LNCAP (cell line): ENCODE measurements at regions not wholly inside any gene's neighbourhood (a gene's known extent, or its start where the extent isn't known, plus 50 kb on each side); places are given as distances from the start of the nearest gene placed in this dataset.

Experiments
- TF ChIP-seq, protein P1 (sequence below): fragments of 450-650 bp; IDR thresholded peaks from 2 replicates; pipeline ENCODE4 v1.5.1; 2017; ENCODE audit warnings: mild to moderate bottlenecking

DNA sequence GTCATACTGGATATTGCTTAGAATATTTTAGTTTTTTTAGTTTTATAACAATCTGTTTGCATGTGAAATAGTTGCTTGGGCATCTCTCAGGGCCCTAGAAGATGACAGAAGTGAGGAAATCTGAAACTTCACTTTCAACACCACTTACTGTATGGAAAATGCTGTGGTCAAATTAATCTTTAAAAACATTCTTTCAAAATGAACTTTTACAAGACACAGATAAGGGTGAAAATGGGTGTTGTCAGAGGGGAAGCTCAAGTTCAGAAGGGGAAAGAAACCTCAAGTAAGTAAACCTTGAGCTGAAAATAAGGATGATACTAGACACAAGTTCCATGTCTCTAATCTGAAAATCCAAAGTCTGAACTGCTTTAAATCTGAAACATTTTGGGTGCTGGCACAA lies 1840.1 kb upstream of the RAG2 start:
- TF ChIP-seq, protein P1, sequence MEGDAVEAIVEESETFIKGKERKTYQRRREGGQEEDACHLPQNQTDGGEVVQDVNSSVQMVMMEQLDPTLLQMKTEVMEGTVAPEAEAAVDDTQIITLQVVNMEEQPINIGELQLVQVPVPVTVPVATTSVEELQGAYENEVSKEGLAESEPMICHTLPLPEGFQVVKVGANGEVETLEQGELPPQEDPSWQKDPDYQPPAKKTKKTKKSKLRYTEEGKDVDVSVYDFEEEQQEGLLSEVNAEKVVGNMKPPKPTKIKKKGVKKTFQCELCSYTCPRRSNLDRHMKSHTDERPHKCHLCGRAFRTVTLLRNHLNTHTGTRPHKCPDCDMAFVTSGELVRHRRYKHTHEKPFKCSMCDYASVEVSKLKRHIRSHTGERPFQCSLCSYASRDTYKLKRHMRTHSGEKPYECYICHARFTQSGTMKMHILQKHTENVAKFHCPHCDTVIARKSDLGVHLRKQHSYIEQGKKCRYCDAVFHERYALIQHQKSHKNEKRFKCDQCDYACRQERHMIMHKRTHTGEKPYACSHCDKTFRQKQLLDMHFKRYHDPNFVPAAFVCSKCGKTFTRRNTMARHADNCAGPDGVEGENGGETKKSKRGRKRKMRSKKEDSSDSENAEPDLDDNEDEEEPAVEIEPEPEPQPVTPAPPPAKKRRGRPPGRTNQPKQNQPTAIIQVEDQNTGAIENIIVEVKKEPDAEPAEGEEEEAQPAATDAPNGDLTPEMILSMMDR, result no peak

DNA sequence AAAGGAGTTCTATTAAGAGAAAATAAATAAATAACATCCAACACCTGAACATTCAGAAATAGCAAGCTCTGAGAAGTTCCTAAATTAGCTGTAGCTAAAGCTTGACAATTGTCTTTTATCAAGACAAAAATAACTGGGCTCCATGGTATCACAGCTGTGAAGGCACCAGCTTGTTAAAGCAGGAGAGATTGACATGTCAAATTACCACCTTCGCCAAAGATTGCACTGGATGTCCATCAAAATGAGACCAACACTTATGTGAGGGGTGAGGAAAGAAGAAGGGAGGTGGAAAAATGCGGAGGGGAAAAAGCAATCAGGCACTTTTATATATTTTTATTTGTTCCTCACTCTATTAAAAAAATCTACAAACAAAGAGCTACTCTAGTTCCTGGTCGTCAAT lies 1827.5 kb upstream of the RAG2 start:
- TF ChIP-seq, protein P1, result no peak

DNA sequence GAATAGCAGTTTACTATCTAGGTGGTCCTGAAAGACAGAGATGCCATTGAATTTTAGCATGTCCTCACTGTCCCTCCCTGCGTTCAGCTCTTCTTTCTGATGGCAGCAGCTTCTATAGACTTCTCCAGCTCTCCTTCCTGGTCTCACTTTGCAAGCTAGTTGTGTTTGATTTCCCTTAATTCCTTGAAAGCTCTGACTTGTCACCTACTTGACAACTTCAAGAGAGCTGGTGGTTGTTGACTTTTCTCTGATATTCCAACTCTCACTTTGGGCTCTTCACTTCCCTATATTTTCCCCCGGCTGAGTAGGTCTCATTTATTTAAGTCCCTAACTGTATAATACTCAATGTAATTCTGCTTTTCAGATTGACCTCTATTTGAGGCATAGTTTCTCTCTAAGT lies 1825.0 kb upstream of the RAG2 start:
- TF ChIP-seq, protein P1, result no peak

DNA sequence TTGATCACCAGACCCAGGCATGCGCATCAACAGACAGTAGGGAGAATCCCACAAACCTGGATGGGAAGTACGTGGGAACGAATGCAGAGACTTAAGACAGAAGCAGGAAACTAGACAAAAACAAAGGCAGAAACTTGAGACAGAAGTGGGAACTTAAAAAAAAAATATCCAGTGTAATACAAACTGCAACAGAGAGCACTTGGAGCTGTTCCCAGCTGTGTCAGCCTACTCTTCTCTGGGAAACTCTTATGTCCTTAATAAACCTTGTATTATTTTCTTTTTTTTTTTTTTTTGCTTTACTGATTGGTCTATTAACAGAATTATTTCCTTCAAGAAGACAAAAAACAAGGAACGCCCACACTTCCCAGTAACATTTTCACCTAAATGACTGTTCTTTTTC lies 1818.1 kb upstream of the RAG2 start:
- TF ChIP-seq, protein P1, result no peak

DNA sequence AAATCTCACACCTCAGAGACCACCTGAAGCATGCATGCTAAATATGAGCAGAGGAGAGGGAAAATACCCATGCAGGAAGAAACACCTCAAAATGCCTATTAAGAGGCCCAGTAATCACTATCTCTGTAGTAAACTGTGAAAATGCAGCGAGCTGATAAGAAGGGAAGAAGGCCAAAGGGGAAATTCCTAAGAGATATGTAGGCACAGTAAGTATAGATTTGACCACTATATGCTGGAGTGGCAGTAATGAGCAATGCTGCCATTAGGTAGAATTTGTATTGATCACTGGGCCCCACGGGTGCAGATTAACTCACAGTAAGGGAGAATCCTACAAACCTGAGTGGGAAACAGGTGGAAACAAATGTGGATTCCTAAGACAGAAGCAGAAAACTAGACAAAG lies 1813.1 kb upstream of the RAG2 start:
- TF ChIP-seq, protein P1, result peak; percentile 10; the same call in 1 of the 2 replicates

DNA sequence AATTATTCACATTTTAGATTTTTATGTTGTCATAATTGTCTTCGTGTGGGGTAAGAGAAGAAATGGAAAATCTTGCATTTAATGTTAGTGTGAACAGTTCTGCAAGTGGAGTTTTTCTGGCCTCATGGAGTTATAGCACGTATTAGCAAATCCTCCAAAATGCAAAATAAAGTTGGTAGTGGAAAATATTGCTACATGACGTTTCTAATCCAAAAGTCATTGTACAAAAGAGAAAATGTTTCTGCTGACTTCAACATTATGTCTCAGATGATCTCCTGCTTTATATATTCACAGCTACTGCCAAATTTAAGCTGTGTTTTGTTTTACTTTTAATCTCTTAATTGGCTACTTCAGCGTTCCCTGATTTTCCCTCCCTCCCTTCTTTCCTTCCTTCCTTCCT lies 1804.0 kb upstream of the RAG2 start:
- TF ChIP-seq, protein P1, result no peak

DNA sequence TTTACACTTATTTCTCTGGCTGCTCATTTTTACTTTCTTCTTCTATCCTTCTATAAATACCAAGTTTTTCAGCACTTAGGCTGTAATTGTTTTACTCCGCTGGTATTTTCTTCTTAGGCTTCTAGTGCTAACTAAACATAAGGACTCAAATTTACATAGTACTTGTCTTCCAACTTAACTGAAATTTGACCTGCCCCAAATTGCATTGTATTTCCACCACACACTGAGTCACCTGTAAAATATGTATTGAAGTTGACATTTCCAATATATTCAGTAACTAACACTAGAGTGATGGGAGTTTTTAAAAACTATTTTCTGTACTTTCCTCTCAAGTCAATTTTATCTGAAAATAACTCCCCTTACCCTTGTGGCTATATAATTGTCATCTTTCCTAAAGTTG lies 1794.1 kb upstream of the RAG2 start:
- TF ChIP-seq, protein P1, result no peak

DNA sequence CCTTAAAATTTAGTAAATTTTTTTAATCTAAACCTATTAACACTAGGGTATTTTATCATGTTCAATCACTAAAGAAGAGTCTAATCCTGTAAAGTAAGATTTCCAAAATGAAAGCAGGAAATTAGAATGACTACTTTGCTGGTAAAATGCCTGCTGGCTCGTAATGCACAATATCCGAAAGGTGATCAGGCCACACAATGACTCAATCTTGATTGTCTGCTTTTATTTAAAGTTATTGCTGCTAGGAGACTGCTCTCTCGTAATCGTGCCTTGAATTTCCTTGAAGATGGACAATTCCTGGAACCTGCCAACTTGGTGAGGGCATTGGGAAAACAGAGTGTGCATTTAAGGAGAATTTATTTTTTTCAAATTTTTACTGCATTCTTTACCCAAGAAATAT lies 1786.5 kb upstream of the RAG2 start:
- TF ChIP-seq, protein P1, result no peak
